ENCODE measurements at regions not wholly inside any gene's neighbourhood (a gene's known extent, or its start where the extent isn't known, plus 50 kb on each side); places are given as distances from the start of the nearest gene placed in this dataset.
A peak's percentile ranks its signal among the peaks of the same experiment; 100 is the strongest.

- no peak overlapping the region for H3K27ac ChIP-seq (ENCODE audit: low read depth in 1 of 2, low read length in 1 of 2)
- whole genome bisulfite sequencing = 99% methylated on average over 4 of the region's 4 CpGs
- no peak overlapping the region for H3K4me3 ChIP-seq (ENCODE audit: low read length in 2 of 2)
- H3K27me3 ChIP-seq (ENCODE audit: control insufficient read depth in 2 of 2, insufficient read depth in 1 of 2, low read length in 1 of 2) = no peaks in the 10 kb centered on the region
- no peaks in the 10 kb centered on the region for H3K4me1 ChIP-seq (ENCODE audit: control insufficient read depth in 2 of 2, insufficient read depth in 2 of 2, low read length in 2 of 2)
- no peaks in the 10 kb centered on the region for H3K9me3 ChIP-seq (ENCODE audit: control insufficient read depth in 2 of 2, insufficient read depth in 1 of 2, low read length in 1 of 2)
- no peaks in the 10 kb centered on the region for H3K36me3 ChIP-seq (ENCODE audit: control insufficient read depth in 2 of 2, insufficient read depth in 2 of 2, low read length in 1 of 2)
- no peak for DNase-seq (ENCODE audit: low read depth in 6 of 9, low spot score in 9 of 9)
These were observed 248.6 kb upstream of the VEGFC start for GRCh38 chr4:177041356-177041755.

DNA sequence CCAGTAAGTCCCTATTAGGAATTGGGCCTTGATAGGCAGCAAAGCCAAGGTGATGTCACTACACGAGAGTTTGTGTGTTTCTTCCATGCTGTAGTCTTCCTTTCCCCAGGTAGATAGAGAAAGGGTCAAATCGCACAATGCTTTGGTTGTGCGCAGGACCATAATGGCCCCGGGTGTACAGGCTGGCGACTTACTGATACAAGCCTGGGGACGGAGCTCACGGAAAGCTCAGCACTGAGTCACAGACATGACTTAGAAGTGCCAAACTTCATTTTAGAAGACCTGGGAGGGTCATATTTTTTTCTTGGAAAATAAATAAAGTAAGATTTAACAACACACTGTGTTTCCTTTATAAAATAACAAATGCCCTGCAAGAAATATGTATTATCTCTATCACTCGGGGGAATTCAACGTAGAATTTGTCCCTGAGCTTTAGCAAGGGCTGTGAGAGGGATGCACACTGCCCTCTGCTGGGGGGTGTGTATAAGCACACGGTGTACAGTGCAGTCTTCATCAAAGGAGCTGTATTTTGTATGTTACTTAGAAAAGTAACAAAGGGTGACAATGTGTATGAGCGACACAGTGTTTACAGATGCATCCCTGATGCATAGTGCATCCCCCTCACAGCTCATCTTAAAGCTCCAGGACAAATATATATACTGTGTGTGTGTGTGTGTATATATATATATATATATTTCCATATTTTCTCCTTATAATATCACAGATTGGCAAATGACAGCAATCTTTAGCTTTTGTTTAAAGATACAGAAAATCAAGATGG is 254.5 kb upstream of the VEGFC start:
- Histone ChIP-seq H3K36me3 (ENCODE audit: control insufficient read depth in 2 of 2, insufficient read depth in 2 of 2, low read length in 1 of 2) (no peaks in the 10 kb centered on the region), H3K4me3 (ENCODE audit: low read length in 2 of 2) (no peak overlapping the region), H3K27me3 (ENCODE audit: control insufficient read depth in 2 of 2, insufficient read depth in 1 of 2, low read length in 1 of 2) (no peaks in the 10 kb centered on the region), H3K4me1 (ENCODE audit: control insufficient read depth in 2 of 2, insufficient read depth in 2 of 2, low read length in 2 of 2) (no peaks in the 10 kb centered on the region), H3K9me3 (ENCODE audit: control insufficient read depth in 2 of 2, insufficient read depth in 1 of 2, low read length in 1 of 2) (no peaks in the 10 kb centered on the region), H3K27ac (ENCODE audit: low read depth in 1 of 2, low read length in 1 of 2) (no peak overlapping the region)
- peak in 8 of 9 donors; percentile 13 to 65 (median 35) for DNase-seq (ENCODE audit: low read depth in 6 of 9, low spot score in 9 of 9)
- 51% methylated on average over 11 of the region's 11 CpGs for WGBS

DNA sequence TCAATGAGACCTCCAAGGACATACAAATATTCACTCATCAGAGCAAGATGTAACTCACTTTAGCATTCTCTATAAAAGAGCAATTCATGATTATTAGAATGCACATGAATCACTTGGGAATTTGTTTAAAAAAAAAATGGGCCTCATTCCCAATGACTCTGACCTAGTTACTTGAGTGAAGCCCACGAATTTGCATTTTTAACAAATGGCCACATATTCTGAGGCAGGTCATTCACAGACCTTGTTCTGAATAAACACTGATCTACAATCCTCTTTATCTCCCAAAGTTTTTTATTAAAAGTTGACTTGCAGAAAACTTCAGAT is 255.1 kb upstream of the VEGFC start:
- H3K27ac ChIP-seq (ENCODE audit: low read depth in 1 of 2, low read length in 1 of 2) = no peak overlapping the region
- DNase-seq (ENCODE audit: low read depth in 6 of 9, low spot score in 9 of 9) = no peak
- no peak overlapping the region for H3K4me3 ChIP-seq (ENCODE audit: low read length in 2 of 2)
- no peaks in the 10 kb centered on the region for H3K4me1 ChIP-seq (ENCODE audit: control insufficient read depth in 2 of 2, insufficient read depth in 2 of 2, low read length in 2 of 2)
- no peaks in the 10 kb centered on the region for H3K36me3 ChIP-seq (ENCODE audit: control insufficient read depth in 2 of 2, insufficient read depth in 2 of 2, low read length in 1 of 2)
- WGBS = 5% methylated on average over 1 of the region's 1 CpG
- no peaks in the 10 kb centered on the region for H3K9me3 ChIP-seq (ENCODE audit: control insufficient read depth in 2 of 2, insufficient read depth in 1 of 2, low read length in 1 of 2)
- no peaks in the 10 kb centered on the region for H3K27me3 ChIP-seq (ENCODE audit: control insufficient read depth in 2 of 2, insufficient read depth in 1 of 2, low read length in 1 of 2)

DNA sequence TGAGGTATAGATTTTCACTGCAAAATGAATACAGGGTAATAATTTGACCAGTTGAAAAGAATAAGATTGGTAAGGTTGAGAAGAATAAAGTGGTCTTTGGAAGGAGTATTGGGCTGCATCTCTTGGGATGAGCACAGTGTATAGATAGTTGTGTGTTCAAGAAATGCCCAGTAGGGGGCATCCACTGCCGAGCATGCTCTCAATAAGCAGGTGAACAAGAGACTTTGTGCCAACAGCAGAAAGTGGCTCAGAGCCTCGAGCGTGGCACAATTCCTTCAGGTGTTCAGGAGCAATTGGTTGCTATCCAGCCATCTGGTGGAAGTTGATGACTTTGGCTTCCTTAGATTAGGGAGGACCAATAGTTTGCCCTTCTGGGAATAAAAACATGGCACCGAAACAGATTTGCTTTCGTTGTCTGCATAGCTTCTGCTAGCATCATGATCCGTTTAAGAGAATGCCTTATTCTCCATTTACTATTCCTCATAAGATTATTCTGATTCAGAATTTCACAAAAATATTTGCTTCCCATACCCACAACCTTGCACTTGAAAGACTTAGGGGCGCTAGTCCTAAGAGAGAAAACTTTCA is 258.1 kb upstream of the NEIL3 start:
- H3K27me3 ChIP-seq (ENCODE audit: control insufficient read depth in 2 of 2, insufficient read depth in 1 of 2, low read length in 1 of 2) = no peaks in the 10 kb centered on the region

GRCh38 chr4:177052211-177052934 is 257.3 kb upstream of the NEIL3 start:
- no peaks in the 10 kb centered on the region for H3K36me3 ChIP-seq (ENCODE audit: control insufficient read depth in 2 of 2, insufficient read depth in 2 of 2, low read length in 1 of 2)
- no peak overlapping the region for H3K4me3 ChIP-seq (ENCODE audit: low read length in 2 of 2)
- no peaks in the 10 kb centered on the region for H3K4me1 ChIP-seq (ENCODE audit: control insufficient read depth in 2 of 2, insufficient read depth in 2 of 2, low read length in 2 of 2)
- H3K27ac ChIP-seq (ENCODE audit: low read depth in 1 of 2, low read length in 1 of 2) = no peak overlapping the region
- no peaks in the 10 kb centered on the region for H3K27me3 ChIP-seq (ENCODE audit: control insufficient read depth in 2 of 2, insufficient read depth in 1 of 2, low read length in 1 of 2)
- DNase-seq (ENCODE audit: low read depth in 6 of 9, low spot score in 9 of 9) = no peak
- H3K9me3 ChIP-seq (ENCODE audit: control insufficient read depth in 2 of 2, insufficient read depth in 1 of 2, low read length in 1 of 2) = no peaks in the 10 kb centered on the region
- WGBS = 94% methylated on average over 4 of the region's 4 CpGs

More for the DNA sequence above, 258.1 kb upstream of the NEIL3 start:
- 76% methylated on average over 7 of the region's 7 CpGs for WGBS
- DNase-seq (ENCODE audit: low read depth in 6 of 9, low spot score in 9 of 9) = peak in 8 of 9 donors; percentile 6 to 58 (median 20)
- H3K4me3 ChIP-seq (ENCODE audit: low read length in 2 of 2) = no peak overlapping the region
- H3K36me3 ChIP-seq (ENCODE audit: control insufficient read depth in 2 of 2, insufficient read depth in 2 of 2, low read length in 1 of 2) = no peaks in the 10 kb centered on the region
- no peaks in the 10 kb centered on the region for H3K4me1 ChIP-seq (ENCODE audit: control insufficient read depth in 2 of 2, insufficient read depth in 2 of 2, low read length in 2 of 2)
- H3K27ac ChIP-seq (ENCODE audit: low read depth in 1 of 2, low read length in 1 of 2) = no peak overlapping the region
- no peaks in the 10 kb centered on the region for H3K9me3 ChIP-seq (ENCODE audit: control insufficient read depth in 2 of 2, insufficient read depth in 1 of 2, low read length in 1 of 2)

DNA sequence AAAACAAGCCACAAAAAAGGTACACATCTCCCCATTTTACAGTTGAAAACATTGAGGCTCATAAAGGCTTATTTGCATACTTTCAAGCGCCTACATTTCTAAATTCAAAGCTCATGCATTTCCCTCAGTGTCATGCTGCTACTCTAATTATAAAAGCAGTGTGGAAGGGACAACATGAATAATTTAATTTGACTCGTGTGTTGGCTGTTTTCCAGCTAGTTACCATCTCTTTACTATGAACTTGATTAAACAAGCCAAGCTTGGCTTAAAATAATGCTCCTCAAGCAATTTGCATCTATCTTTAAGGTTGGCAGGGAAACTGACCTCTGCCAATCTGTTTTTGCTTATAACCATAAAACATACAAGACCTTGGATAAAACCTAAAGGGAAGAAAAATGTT is 252.5 kb upstream of the NEIL3 start:
- no peak overlapping the region for H3K27ac ChIP-seq (ENCODE audit: low read depth in 1 of 2, low read length in 1 of 2)
- H3K4me1 ChIP-seq (ENCODE audit: control insufficient read depth in 2 of 2, insufficient read depth in 2 of 2, low read length in 2 of 2) = no peaks in the 10 kb centered on the region
- DNase-seq (ENCODE audit: low read depth in 6 of 9, low spot score in 9 of 9) = no peak
- H3K9me3 ChIP-seq (ENCODE audit: control insufficient read depth in 2 of 2, insufficient read depth in 1 of 2, low read length in 1 of 2) = no peaks in the 10 kb centered on the region
- WGBS = 91% methylated on average over 2 of the region's 2 CpGs
- no peaks in the 10 kb centered on the region for H3K36me3 ChIP-seq (ENCODE audit: control insufficient read depth in 2 of 2, insufficient read depth in 2 of 2, low read length in 1 of 2)
- H3K27me3 ChIP-seq (ENCODE audit: control insufficient read depth in 2 of 2, insufficient read depth in 1 of 2, low read length in 1 of 2) = no peaks in the 10 kb centered on the region
- H3K4me3 ChIP-seq (ENCODE audit: low read length in 2 of 2) = no peak overlapping the region

DNA sequence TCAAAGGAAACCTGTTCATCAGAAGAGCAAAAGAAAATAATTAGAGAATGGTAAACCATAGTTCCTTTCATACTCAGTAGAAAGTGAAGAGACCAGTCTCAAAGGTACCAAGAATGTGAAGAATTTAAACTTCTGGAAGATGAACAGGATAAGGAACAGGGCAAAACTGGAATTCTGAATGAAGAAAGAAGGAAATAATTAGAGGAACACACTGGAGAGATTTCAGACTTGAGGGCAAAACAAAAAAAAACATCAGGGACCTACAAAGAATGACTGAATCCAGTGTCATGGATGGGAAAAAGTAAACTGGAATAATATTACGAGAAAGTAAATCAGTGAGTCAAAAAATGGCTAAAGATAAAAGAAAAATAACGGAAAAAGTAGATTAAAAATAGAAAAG is 245.6 kb upstream of the NEIL3 start:
- H3K27ac ChIP-seq (ENCODE audit: low read depth in 1 of 2, low read length in 1 of 2) = no peak overlapping the region
- 90% methylated on average over 2 of the region's 2 CpGs for WGBS

DNA sequence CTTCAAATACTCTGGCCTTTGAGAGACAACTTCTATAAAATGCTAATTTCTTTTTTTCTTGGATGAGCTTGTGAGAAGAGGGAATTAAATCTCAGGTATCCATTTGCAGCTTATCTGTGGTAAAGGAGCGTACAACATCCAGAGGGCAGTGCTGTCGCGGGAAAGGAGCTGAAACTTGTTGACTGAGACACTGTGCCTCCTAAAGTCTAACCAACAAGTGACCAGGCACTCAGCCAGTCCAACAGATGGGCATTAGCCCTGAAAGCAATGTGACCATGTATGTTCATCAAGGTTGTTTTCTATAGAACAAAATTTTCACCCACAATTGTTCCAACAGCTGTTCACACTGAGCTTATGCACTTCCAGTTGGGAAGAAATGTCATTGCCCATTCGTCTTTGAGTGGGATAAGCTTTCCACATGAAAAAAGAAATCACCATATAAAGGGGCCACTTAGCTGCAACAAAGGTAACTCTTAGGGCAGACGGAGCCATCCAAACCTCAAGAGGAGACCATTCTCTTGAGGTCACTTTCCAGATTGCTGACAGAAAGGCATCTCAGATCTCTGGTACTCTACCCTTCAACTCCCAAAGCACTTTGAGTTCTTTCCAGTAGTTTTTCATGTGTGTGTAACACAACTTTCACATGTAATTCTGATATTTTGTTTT is 244.8 kb upstream of the NEIL3 start:
- WGBS = 86% methylated on average over 5 of the region's 5 CpGs
- DNase-seq (ENCODE audit: low read depth in 6 of 9, low spot score in 9 of 9) = no peak
- Histone ChIP-seq H3K4me3 (ENCODE audit: low read length in 2 of 2) (no peak overlapping the region), H3K4me1 (ENCODE audit: control insufficient read depth in 2 of 2, insufficient read depth in 2 of 2, low read length in 2 of 2) (no peaks in the 10 kb centered on the region), H3K27me3 (ENCODE audit: control insufficient read depth in 2 of 2, insufficient read depth in 1 of 2, low read length in 1 of 2) (no peaks in the 10 kb centered on the region), H3K9me3 (ENCODE audit: control insufficient read depth in 2 of 2, insufficient read depth in 1 of 2, low read length in 1 of 2) (no peaks in the 10 kb centered on the region), H3K27ac (ENCODE audit: low read depth in 1 of 2, low read length in 1 of 2) (no peak overlapping the region), H3K36me3 (ENCODE audit: control insufficient read depth in 2 of 2, insufficient read depth in 2 of 2, low read length in 1 of 2) (no peaks in the 10 kb centered on the region)

More for the DNA sequence above, 245.6 kb upstream of the NEIL3 start:
- Histone ChIP-seq H3K4me1 (ENCODE audit: control insufficient read depth in 2 of 2, insufficient read depth in 2 of 2, low read length in 2 of 2) (no peaks in the 10 kb centered on the region), H3K27me3 (ENCODE audit: control insufficient read depth in 2 of 2, insufficient read depth in 1 of 2, low read length in 1 of 2) (no peaks in the 10 kb centered on the region), H3K9me3 (ENCODE audit: control insufficient read depth in 2 of 2, insufficient read depth in 1 of 2, low read length in 1 of 2) (no peaks in the 10 kb centered on the region), H3K4me3 (ENCODE audit: low read length in 2 of 2) (no peak overlapping the region), H3K36me3 (ENCODE audit: control insufficient read depth in 2 of 2, insufficient read depth in 2 of 2, low read length in 1 of 2) (no peaks in the 10 kb centered on the region)
- no peak for DNase-seq (ENCODE audit: low read depth in 6 of 9, low spot score in 9 of 9)

DNA sequence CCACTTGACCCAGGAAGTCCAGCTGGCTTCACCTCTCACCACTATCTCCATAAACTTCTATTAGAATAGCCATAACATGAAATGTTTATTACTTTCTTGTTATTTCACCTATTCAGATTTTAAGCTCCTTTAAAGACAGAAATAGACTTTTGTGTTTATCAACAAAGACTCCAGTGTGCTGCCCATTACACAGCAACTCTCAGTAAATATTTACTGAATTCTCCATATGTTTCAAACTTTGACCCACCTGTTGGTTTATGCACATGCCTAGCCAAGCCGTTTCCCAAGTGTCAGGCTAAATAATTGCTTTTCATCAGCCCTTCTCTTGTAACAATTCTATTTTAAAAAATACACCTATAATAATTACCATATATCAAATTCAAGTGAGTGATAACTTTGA is 242.9 kb upstream of the NEIL3 start:
- no peak overlapping the region for H3K27ac ChIP-seq (ENCODE audit: low read depth in 1 of 2, low read length in 1 of 2)
- DNase-seq (ENCODE audit: low read depth in 6 of 9, low spot score in 9 of 9) = no peak
- H3K4me3 ChIP-seq (ENCODE audit: low read length in 2 of 2) = no peak overlapping the region
- no peaks in the 10 kb centered on the region for H3K36me3 ChIP-seq (ENCODE audit: control insufficient read depth in 2 of 2, insufficient read depth in 2 of 2, low read length in 1 of 2)
- no peaks in the 10 kb centered on the region for H3K4me1 ChIP-seq (ENCODE audit: control insufficient read depth in 2 of 2, insufficient read depth in 2 of 2, low read length in 2 of 2)
- no peaks in the 10 kb centered on the region for H3K9me3 ChIP-seq (ENCODE audit: control insufficient read depth in 2 of 2, insufficient read depth in 1 of 2, low read length in 1 of 2)
- 93% methylated on average over 1 of the region's 1 CpG for WGBS
- H3K27me3 ChIP-seq (ENCODE audit: control insufficient read depth in 2 of 2, insufficient read depth in 1 of 2, low read length in 1 of 2) = no peaks in the 10 kb centered on the region
